Upper lobe of left lung (tissue), 4 donors: ENCODE measurements at regions not wholly inside any gene's neighbourhood (a gene's known extent, or its start where the extent isn't known, plus 50 kb on each side); places are given as distances from the start of the nearest gene placed in this dataset.

Source experiments
- EP300 ChIP-seq, 4 donors: sonication (generic); formaldehyde crosslinking; IDR thresholded peaks; one replicate each; pipeline ENCODE4 v1.5.1; 2017; ENCODE audit warnings: antibody characterized with exemption in 4 of 4, control low read depth in 2 of 4
- POLR2A ChIP-seq, 4 donors: fragments of 450-650 bp; IDR thresholded peaks; one replicate each; pipeline ENCODE4 v1.5.1; 2016 to 2017; ENCODE audit warnings: antibody characterized with exemption in 4 of 4, mild to moderate bottlenecking in 2 of 4
- POLR2AphosphoS5 ChIP-seq, 2 donors: sonication (generic); formaldehyde crosslinking; IDR thresholded peaks; one replicate each; pipeline ENCODE4 v1.5.1; 2017; ENCODE audit warnings: antibody characterized with exemption in 2 of 2

DNA sequence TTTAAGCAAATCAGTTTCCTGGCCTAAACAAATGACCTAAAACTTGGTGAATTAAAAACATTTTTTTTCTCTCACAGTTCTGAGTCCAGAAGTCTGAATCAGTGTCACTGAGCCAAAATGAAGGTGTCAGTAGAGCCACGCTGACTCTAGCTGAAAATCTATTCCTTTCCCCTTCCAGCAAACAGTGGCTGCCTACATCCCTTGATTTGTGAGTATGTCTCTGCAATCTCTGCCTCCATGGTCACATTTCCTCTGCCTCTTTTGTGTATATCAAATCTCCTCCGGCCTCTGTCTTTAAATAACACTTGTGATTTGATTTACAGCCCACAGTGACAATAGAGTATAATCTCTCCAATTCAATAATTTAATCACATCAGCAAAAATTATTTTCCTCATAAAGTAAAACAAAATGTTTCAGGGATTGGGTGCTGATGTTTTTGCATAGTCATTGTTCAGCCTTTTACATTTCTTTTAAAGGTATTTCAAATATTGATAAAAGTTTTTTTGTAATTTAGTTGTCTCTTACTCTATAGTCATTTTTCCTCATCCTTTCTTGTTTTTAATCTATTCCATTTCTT, 1715.4 kb downstream of the BRINP3 start:
- no peak for TF ChIP-seq EP300 (IDR thresholded peaks at IDR 0.05)
- TF ChIP-seq POLR2A (IDR thresholded peaks at IDR 0.05): no peak
- TF ChIP-seq POLR2AphosphoS5 (IDR thresholded peaks at IDR 0.05): no peak
